Erythroblast (primary cell): ENCODE measurements at regions not wholly inside any gene's neighbourhood (a gene's known extent, or its start where the extent isn't known, plus 50 kb on each side); places are given as distances from the start of the nearest gene placed in this dataset.

ENCODE experiments used
- GATA1 ChIP-seq: IDR thresholded peaks from 2 replicates; pipeline ENCODE4 v1.6.1; 2011; ENCODE audit warnings: low read depth, mild to moderate bottlenecking, control low read depth, low read length, moderate library complexity
- POLR2A ChIP-seq: IDR thresholded peaks from 2 replicates; pipeline ENCODE4 v1.6.1; 2011; ENCODE audit warnings: mild to moderate bottlenecking, low read length

DNA sequence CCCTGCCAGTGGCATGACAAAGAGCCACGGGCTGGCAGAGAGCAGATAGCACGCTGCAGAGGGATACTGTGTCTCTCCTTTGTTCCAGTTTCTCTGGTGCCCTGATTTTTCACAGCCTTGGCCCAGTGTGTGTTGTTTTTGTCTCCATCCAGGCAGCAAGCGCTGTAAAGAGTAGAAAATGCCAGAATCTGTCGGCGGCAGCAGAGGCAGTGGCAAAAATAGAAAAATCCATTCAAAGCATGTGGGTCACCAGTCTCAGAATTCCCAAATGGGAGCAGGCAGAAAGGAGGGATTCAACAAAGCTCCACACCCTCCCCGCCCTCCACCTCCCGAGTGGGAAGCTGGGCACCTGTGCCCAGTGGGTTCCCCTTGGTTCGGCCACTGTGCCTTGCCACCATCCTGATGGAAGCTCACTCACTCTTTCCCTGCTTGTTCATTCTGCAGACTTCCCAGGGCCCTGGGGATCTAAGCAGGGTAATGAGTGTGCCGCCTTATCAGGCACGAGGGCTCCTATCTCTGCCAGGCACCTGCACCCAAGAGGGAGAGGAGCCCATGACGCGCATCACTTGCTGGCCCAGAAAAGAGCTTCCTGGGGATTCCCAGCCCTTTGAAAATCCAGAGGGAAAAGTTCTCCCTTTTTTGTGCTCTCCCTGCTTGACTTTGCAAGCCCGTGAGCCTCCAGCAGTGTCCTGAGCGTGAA, 416.9 kb downstream of the IRS2 start:
- TF ChIP-seq POLR2A = no peak
- TF ChIP-seq GATA1 = no peak
